GM19025 (cell line): ENCODE measurements at regions not wholly inside any gene's neighbourhood (a gene's known extent, or its start where the extent isn't known, plus 50 kb on each side); places are given as distances from the start of the nearest gene placed in this dataset.

Source experiments
- ATAC-seq: cut with Tn5 transposase; IDR thresholded peaks from one replicate; pipeline ENCODE4 v1.9.1; 2021; ENCODE audit warnings: mild to moderate bottlenecking, low read depth, moderate library complexity; ENCODE audit not compliant: unreplicated experiment

- no peak for ATAC-seq
These were observed 328.3 kb downstream of the EPHA4 start for GRCh38 chr2:221243771-221244170.

GRCh38 chr2:221245045-221245444, 327.1 kb downstream of the EPHA4 start:
- no peak for ATAC-seq

- ATAC-seq, result no peak
These were observed 326.3 kb downstream of the EPHA4 start for GRCh38 chr2:221245772-221246171.

GRCh38 chr2:221254299-221254698, 317.8 kb downstream of the EPHA4 start:
- ATAC-seq, result no peak

GRCh38 chr2:221255862-221256261, 316.2 kb downstream of the EPHA4 start:
- no peak for ATAC-seq

- ATAC-seq, result no peak
These were observed 313.6 kb downstream of the EPHA4 start for GRCh38 chr2:221258464-221258863.

GRCh38 chr2:221262651-221263050, 309.5 kb downstream of the EPHA4 start:
- ATAC-seq, result no peak

- no peak for ATAC-seq
These were observed 308.5 kb downstream of the EPHA4 start for GRCh38 chr2:221263573-221263972.

- no peak for ATAC-seq
These were observed 307.8 kb downstream of the EPHA4 start for GRCh38 chr2:221264318-221264717.

- ATAC-seq, result no peak
These were observed 304.2 kb downstream of the EPHA4 start for GRCh38 chr2:221267773-221268425.

- ATAC-seq, result no peak
These were observed 303.5 kb downstream of the EPHA4 start for GRCh38 chr2:221268631-221269030.

- ATAC-seq, result no peak
These were observed 301.3 kb downstream of the EPHA4 start for GRCh38 chr2:221270806-221271205.

- ATAC-seq, result no peak
These were observed 299.4 kb downstream of the EPHA4 start for GRCh38 chr2:221272729-221273128.

- no peak for ATAC-seq
These were observed 296.1 kb downstream of the EPHA4 start for GRCh38 chr2:221276033-221276432.

- ATAC-seq, result no peak
These were observed 295.5 kb downstream of the EPHA4 start for GRCh38 chr2:221276601-221277000.

- ATAC-seq, result no peak
These were observed 289.7 kb downstream of the EPHA4 start for GRCh38 chr2:221282386-221282785.

- no peak for ATAC-seq
These were observed 288.1 kb downstream of the EPHA4 start for GRCh38 chr2:221283896-221284545.

- ATAC-seq, result no peak
These were observed 287.0 kb downstream of the EPHA4 start for GRCh38 chr2:221285148-221285547.

- ATAC-seq, result no peak
These were observed 285.7 kb downstream of the EPHA4 start for GRCh38 chr2:221286406-221286805.

GRCh38 chr2:221289389-221289788, 282.7 kb downstream of the EPHA4 start:
- no peak for ATAC-seq

- no peak for ATAC-seq
These were observed 282.3 kb downstream of the EPHA4 start for GRCh38 chr2:221289846-221290245.
